ENCODE measurements at regions not wholly inside any gene's neighbourhood (a gene's known extent, or its start where the extent isn't known, plus 50 kb on each side); places are given as distances from the start of the nearest gene placed in this dataset.

GRCh38 chr3:27570421-27571106 lies 86.4 kb upstream of the SLC4A7 start:
- no peaks in the 10 kb centered on the region for H3K27me3 ChIP-seq
- no peak overlapping the region for H3K4me3 ChIP-seq (ENCODE audit: low read depth, low read length)
- no peaks in the 10 kb centered on the region for H3K36me3 ChIP-seq
- H3K9me3 ChIP-seq: no peaks in the 10 kb centered on the region
- DNase-seq: no peak
- TF ChIP-seq CTCF (IDR thresholded peaks at IDR 0.05; ENCODE audit: low read depth, low read length): no peak
- peaks cover 3% of the 10 kb centered on the region for H3K4me1 ChIP-seq

DNA sequence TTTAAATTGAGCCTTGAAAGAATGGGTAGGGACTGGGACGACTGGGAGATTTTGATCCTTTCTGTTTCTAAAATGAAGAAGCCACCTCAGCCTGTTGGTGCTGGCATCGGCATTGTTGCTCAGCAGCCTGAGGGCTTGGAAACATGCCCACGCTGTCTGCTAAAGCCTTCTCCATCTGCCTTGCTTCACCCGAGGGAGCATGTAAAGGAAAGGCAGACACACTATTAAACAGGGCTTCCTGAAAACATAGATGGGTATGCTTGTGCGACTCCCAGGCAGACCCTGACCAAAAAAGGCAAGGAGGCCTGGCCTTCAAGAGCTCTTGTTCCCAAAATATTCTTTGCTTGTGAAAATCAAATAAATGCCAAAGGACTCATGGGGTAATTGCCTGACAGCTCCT lies 84.2 kb upstream of the SLC4A7 start:
- no peaks in the 10 kb centered on the region for H3K36me3 ChIP-seq
- H3K27me3 ChIP-seq: no peaks in the 10 kb centered on the region
- no peak overlapping the region for H3K4me3 ChIP-seq (ENCODE audit: low read depth, low read length)
- peaks cover 3% of the 10 kb centered on the region for H3K4me1 ChIP-seq
- no peak for TF ChIP-seq CTCF (IDR thresholded peaks at IDR 0.05; ENCODE audit: low read depth, low read length)
- DNase-seq: peak; percentile 84
- H3K9me3 ChIP-seq: no peaks in the 10 kb centered on the region

GRCh38 chr3:27567251-27567650 lies 83.1 kb upstream of the SLC4A7 start:
- DNase-seq: no peak
- H3K4me1 ChIP-seq: peaks cover 3% of the 10 kb centered on the region
- H3K4me3 ChIP-seq (ENCODE audit: low read depth, low read length): no peak overlapping the region
- no peaks in the 10 kb centered on the region for H3K27me3 ChIP-seq
- H3K9me3 ChIP-seq: no peaks in the 10 kb centered on the region
- no peaks in the 10 kb centered on the region for H3K36me3 ChIP-seq
- no peak for TF ChIP-seq CTCF (IDR thresholded peaks at IDR 0.05; ENCODE audit: low read depth, low read length)

- Histone ChIP-seq H3K9me3 (no peaks in the 10 kb centered on the region), H3K4me3 (ENCODE audit: low read depth, low read length) (no peak overlapping the region), H3K27me3 (no peaks in the 10 kb centered on the region), H3K36me3 (no peaks in the 10 kb centered on the region), H3K4me1 (peaks cover 3% of the 10 kb centered on the region)
- TF ChIP-seq CTCF (IDR thresholded peaks at IDR 0.05; ENCODE audit: low read depth, low read length): no peak
- DNase-seq: no peak
Observed at GRCh38 chr3:27565201-27565852, 81.1 kb upstream of the SLC4A7 start.

DNA sequence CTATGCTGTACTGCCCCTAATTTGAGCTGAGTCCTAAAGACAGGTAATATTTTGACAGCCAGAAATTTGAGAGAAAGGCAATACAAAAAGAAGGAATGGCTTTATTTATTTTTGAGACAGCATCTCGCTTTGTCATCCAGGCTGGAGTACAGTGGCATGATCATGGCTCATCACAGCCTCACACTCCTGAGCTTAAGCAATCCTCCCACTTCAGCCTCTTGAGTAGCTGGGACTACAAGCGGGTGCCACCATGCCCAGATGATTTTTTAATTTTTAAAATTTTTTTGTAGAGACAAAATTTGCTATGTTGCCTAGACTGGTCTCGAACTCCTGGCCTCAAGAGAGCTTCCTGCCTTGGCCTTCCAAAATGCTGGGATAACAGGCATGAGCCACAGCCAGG lies 77.4 kb upstream of the SLC4A7 start:
- Histone ChIP-seq H3K36me3 (no peaks in the 10 kb centered on the region), H3K4me1 (peaks cover 3% of the 10 kb centered on the region; the same call in 1 of the 2 replicates), H3K4me3 (ENCODE audit: low read depth, low read length) (no peak overlapping the region), H3K9me3 (no peaks in the 10 kb centered on the region), H3K27me3 (no peaks in the 10 kb centered on the region)
- no peak for TF ChIP-seq CTCF (IDR thresholded peaks at IDR 0.05; ENCODE audit: low read depth, low read length)
- no peak for DNase-seq

DNA sequence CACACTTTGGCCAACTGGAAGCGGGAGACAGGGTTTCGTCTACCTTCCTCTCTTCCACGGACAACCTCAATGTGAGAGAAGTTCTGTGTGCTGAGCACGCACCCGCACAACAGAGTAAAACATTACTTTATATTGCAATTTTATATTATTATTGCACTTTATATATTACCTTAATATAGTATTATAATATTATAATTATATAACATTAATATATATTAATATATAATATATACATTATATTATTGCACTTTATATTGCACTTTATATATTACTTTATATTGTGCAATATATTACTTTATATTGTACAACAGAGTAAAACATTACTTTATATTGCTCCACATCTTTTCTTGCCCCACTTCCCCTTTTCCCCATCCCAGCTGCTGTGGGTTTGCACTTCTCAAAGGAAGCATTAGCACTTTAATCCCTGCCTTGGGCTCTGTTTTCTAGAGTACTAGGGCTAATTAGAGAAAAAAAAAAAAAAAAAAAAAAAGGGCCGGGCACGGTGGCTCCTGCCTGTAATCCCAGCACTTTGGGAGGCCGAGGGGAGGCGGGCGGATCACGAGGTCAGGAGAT lies 76.4 kb upstream of the SLC4A7 start:
- H3K4me1 ChIP-seq: peaks cover 3% of the 10 kb centered on the region; the same call in 1 of the 2 replicates
- no peak for DNase-seq
- no peaks in the 10 kb centered on the region for H3K27me3 ChIP-seq
- H3K4me3 ChIP-seq (ENCODE audit: low read depth, low read length): no peak overlapping the region
- H3K9me3 ChIP-seq: no peaks in the 10 kb centered on the region
- TF ChIP-seq CTCF (IDR thresholded peaks at IDR 0.05; ENCODE audit: low read depth, low read length): no peak
- H3K36me3 ChIP-seq: no peaks in the 10 kb centered on the region
